NCI-H446 (cell line): ENCODE measurements at regions not wholly inside any gene's neighbourhood (a gene's known extent, or its start where the extent isn't known, plus 50 kb on each side); places are given as distances from the start of the nearest gene placed in this dataset.
"Not testable (repeated sequence)": the region's sequence is repeated elsewhere in the genome, so short reads cannot be mapped to it uniquely, and the experiment has no call there.

ENCODE experiments used
- DNase-seq, 2 experiments: peaks; one replicate each; lab custom pipeline; 2025; lab: John Stamatoyannopoulos, UW

GRCh38 chr20:5393218-5393870 is 76.6 kb upstream of the PROKR2 start:
- DNase-seq = peak; percentile 4 to 16

DNA sequence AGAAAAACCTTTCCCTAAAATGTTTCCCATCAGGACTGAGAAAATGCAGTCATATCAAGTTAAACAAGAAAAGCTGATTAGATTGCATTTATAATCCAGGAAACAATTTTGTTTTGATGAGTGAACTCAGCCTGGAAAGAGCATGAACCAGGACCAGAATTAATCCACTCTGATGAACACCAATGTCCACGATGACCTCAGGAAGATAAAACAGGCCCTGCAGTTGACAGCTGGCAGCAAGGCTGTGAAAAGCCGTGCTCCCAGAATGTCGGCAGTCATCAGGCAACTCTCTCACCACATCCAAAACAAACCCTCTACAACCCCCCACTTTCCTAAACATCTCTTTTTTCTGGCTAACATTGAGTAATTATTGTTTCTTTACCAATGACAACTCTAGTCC is 74.0 kb upstream of the PROKR2 start:
- no peak for DNase-seq

GRCh38 chr20:5386846-5387245 is 70.1 kb upstream of the PROKR2 start:
- DNase-seq = not testable (repeated sequence)

DNA sequence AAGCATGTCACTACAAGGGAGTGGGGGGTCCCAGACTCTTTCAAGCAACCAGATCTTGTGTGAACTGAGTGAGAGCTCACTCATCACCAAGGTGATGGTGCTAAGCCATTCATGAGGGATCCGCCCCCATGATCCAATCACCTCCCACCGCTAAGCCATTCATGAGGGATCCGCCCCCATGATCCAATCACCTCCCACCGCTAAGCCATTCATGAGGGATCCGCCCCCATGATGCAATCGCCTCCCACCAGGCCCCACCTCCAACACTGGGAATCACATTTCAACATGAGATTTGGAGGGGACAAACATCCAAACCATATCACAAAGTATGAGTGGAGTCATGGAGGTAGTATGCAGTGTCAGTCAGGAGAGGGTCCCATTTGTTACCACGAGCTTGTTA is 64.8 kb upstream of the PROKR2 start:
- DNase-seq = not testable (repeated sequence)

DNA sequence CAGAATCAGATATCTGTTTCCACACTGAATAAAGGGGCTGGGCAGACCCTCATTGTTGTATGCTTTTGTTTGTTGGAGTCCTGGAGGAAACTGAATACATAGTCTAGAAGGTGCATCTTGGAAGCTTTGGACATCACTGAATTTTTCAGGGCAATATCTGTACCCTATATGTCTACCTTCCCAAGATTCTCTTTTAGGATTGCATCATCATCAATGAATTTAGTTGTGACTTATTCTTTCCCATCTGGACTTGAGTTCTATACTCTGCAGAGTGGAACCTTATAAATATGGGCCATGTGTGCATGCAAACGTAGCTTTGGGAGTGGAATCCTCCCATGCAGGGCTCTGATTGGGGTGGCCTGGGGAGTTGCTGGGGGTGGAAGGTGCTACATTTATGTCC is 60.7 kb upstream of the PROKR2 start:
- DNase-seq = no peak

- DNase-seq = no peak
These were observed 59.5 kb upstream of the PROKR2 start for GRCh38 chr20:5376228-5376627.

GRCh38 chr20:5374171-5374570 is 57.4 kb upstream of the PROKR2 start:
- DNase-seq = no peak

DNA sequence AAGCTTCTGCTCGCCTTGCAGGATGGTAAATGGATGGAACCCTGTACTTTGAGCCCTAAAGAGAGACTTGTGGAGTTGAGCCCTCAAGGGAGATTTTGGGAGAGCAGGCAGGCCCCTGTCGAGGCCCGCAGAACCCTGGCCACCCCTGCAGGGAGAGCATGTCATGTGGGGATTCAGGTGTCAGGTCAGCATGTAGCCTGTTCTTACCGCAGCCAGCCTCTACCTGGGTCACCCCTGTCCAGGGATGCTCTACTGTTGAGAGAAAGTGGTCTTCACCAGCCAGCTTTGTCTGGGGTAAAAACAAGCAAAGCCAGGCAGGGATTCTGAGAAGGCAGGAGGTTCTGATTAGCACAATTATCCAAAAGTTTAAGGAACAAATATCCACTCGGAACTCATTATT is 55.6 kb upstream of the PROKR2 start:
- DNase-seq = no peak

GRCh38 chr20:5369629-5370028 is 52.9 kb upstream of the PROKR2 start:
- DNase-seq = no peak
